ENCODE measurements at regions not wholly inside any gene's neighbourhood (a gene's known extent, or its start where the extent isn't known, plus 50 kb on each side); places are given as distances from the start of the nearest gene placed in this dataset.

- no peak overlapping the region for H3K27ac Mint-ChIP-seq (ENCODE audit: unreplicated experiment)
- no peak for TF ChIP-seq CTCF (IDR thresholded peaks at IDR 0.05; ENCODE audit: insufficient read depth in 1 of 2, low read depth in 1 of 2, low read length in 1 of 2, severe bottlenecking in 1 of 2, unreplicated experiment in 1 of 2)
- no peak overlapping the region for H3K4me3 ChIP-seq (ENCODE audit: low read depth, low read length)
- ChIA-PET CTCF (interaction anchor here (0.7 kb wide), 2 partner anchors 28 to 302 kb away, joined by 3 to 4 read pairs; no protein-coding TSS in a partner anchor), POLR2A (no interaction called here)
- H3K4me1 ChIP-seq = no peaks in the 10 kb centered on the region
- no peaks in the 10 kb centered on the region for H3K36me3 ChIP-seq (ENCODE audit: control insufficient read depth, insufficient read depth, low read length)
- intact Hi-C loops (cut with micrococcal nuclease; ENCODE audit: unreplicated experiment) = no loop called here
- no peaks in the 10 kb centered on the region for H3K36me3 Mint-ChIP-seq (ENCODE audit: insufficient read depth, unreplicated experiment)
- H3K27me3 ChIP-seq (replicated peaks; ENCODE audit: control insufficient read depth, insufficient read depth, low read length) = no peaks in the 10 kb centered on the region
- peaks cover 5% of the 10 kb centered on the region for H3K4me1 Mint-ChIP-seq (ENCODE audit: low read depth, unreplicated experiment)
- no TSS peak for BruUV-seq (replicated peaks)
- no peak for DNase-seq
- H3K4me3 Mint-ChIP-seq (ENCODE audit: unreplicated experiment) = no peak overlapping the region
- H3K9me3 Mint-ChIP-seq (ENCODE audit: unreplicated experiment) = no peaks in the 10 kb centered on the region
- H3K27me3 Mint-ChIP-seq (ENCODE audit: insufficient read depth, unreplicated experiment) = peaks cover 4% of the 10 kb centered on the region
- H3K9me3 ChIP-seq = no peaks in the 10 kb centered on the region
Observed at GRCh38 chr2:22998359-22998758, 386.6 kb upstream of the KLHL29 start.

GRCh38 chr2:22999951-23000350 is 385.0 kb upstream of the KLHL29 start:
- H3K27ac Mint-ChIP-seq (ENCODE audit: unreplicated experiment) = no peak overlapping the region
- no peaks in the 10 kb centered on the region for H3K36me3 Mint-ChIP-seq (ENCODE audit: insufficient read depth, unreplicated experiment)
- H3K4me1 Mint-ChIP-seq (ENCODE audit: low read depth, unreplicated experiment) = peaks cover 5% of the 10 kb centered on the region
- BruUV-seq (replicated peaks) = no TSS peak
- H3K4me3 ChIP-seq (ENCODE audit: low read depth, low read length) = no peak overlapping the region
- no peaks in the 10 kb centered on the region for H3K9me3 Mint-ChIP-seq (ENCODE audit: unreplicated experiment)
- no peaks in the 10 kb centered on the region for H3K9me3 ChIP-seq
- DNase-seq = no peak
- H3K36me3 ChIP-seq (ENCODE audit: control insufficient read depth, insufficient read depth, low read length) = no peaks in the 10 kb centered on the region
- peaks cover 10% of the 10 kb centered on the region for H3K27me3 Mint-ChIP-seq (ENCODE audit: insufficient read depth, unreplicated experiment)
- CTCF ChIA-PET = no interaction called here
- H3K4me1 ChIP-seq = no peaks in the 10 kb centered on the region
- no peak for TF ChIP-seq CTCF (IDR thresholded peaks at IDR 0.05; ENCODE audit: insufficient read depth in 1 of 2, low read depth in 1 of 2, low read length in 1 of 2, severe bottlenecking in 1 of 2, unreplicated experiment in 1 of 2)
- no peak overlapping the region for H3K4me3 Mint-ChIP-seq (ENCODE audit: unreplicated experiment)
- POLR2A ChIA-PET = no interaction called here
- no peaks in the 10 kb centered on the region for H3K27me3 ChIP-seq (replicated peaks; ENCODE audit: control insufficient read depth, insufficient read depth, low read length)
- intact Hi-C loops (cut with micrococcal nuclease; ENCODE audit: unreplicated experiment) = loop anchor here (5.0 kb wide), 1 partner anchor 352 kb away; no protein-coding TSS in a partner anchor

GRCh38 chr2:23002234-23002633 is 382.7 kb upstream of the KLHL29 start:
- Histone ChIP-seq H3K36me3 (ENCODE audit: control insufficient read depth, insufficient read depth, low read length) (no peaks in the 10 kb centered on the region), H3K27me3 (replicated peaks; ENCODE audit: control insufficient read depth, insufficient read depth, low read length) (no peaks in the 10 kb centered on the region), H3K4me1 (no peaks in the 10 kb centered on the region), H3K9me3 (no peaks in the 10 kb centered on the region), H3K4me3 (ENCODE audit: low read depth, low read length) (no peak overlapping the region)
- H3K27ac Mint-ChIP-seq (ENCODE audit: unreplicated experiment) = no peak overlapping the region
- peak in 1 of 2 experiments; percentile 26 for DNase-seq
- intact Hi-C loops (cut with micrococcal nuclease; ENCODE audit: unreplicated experiment) = loop anchor here (5.0 kb wide), 1 partner anchor 350 kb away; no protein-coding TSS in a partner anchor
- H3K36me3 Mint-ChIP-seq (ENCODE audit: insufficient read depth, unreplicated experiment) = no peaks in the 10 kb centered on the region
- CTCF ChIA-PET = interaction anchor here (0.7 kb wide), 2 partner anchors 19 to 290 kb away, joined by 3 read pairs; no protein-coding TSS in a partner anchor
- POLR2A ChIA-PET = no interaction called here
- H3K9me3 Mint-ChIP-seq (ENCODE audit: unreplicated experiment) = no peaks in the 10 kb centered on the region
- peaks cover 10% of the 10 kb centered on the region for H3K27me3 Mint-ChIP-seq (ENCODE audit: insufficient read depth, unreplicated experiment)
- peaks cover 5% of the 10 kb centered on the region for H3K4me1 Mint-ChIP-seq (ENCODE audit: low read depth, unreplicated experiment)
- BruUV-seq (replicated peaks) = no TSS peak
- H3K4me3 Mint-ChIP-seq (ENCODE audit: unreplicated experiment) = no peak overlapping the region
- TF ChIP-seq CTCF (IDR thresholded peaks at IDR 0.05; ENCODE audit: insufficient read depth in 1 of 2, low read depth in 1 of 2, low read length in 1 of 2, severe bottlenecking in 1 of 2, unreplicated experiment in 1 of 2) = peak in 1 of 2 experiments; percentile 39

All from Caco-2 (cell line).